ENCODE measurements at regions not wholly inside any gene's neighbourhood (a gene's known extent, or its start where the extent isn't known, plus 50 kb on each side); places are given as distances from the start of the nearest gene placed in this dataset.

- Histone ChIP-seq H3K27ac (ENCODE audit: low read depth, low read length) (no peak overlapping the region), H4K91ac (ENCODE audit: low read depth, low read length) (no peak overlapping the region), H4K8ac (ENCODE audit: low read depth, low read length) (no peak overlapping the region), H3K79me2 (ENCODE audit: control insufficient read depth, insufficient read depth, low read length, poor library complexity) (no peaks in the 10 kb centered on the region), H2AFZ (ENCODE audit: insufficient read depth, low read length, poor library complexity) (no peak overlapping the region), H3K27me3 (ENCODE audit: insufficient read depth, low read length) (no peaks in the 10 kb centered on the region), H3K9ac (ENCODE audit: low read length) (no peak overlapping the region), H3K9me3 (ENCODE audit: insufficient read depth, low read depth, low read length) (peaks cover 4% of the 10 kb centered on the region), H4K12ac (ENCODE audit: low read depth, low read length) (no peak overlapping the region), H2BK5ac (ENCODE audit: low read depth, low read length, poor library complexity) (no peak overlapping the region), H3K4ac (ENCODE audit: low read depth, low read length) (no peak overlapping the region), H3K36me3 (ENCODE audit: control insufficient read depth in 1 of 2, insufficient read depth in 2 of 2, low read length in 2 of 2) (no peaks in the 10 kb centered on the region), H3K4me2 (ENCODE audit: low read length) (no peak overlapping the region), H3K23ac (ENCODE audit: low read length) (no peak overlapping the region), H3K79me1 (ENCODE audit: low read length) (no peaks in the 10 kb centered on the region), H3K4me1 (ENCODE audit: control insufficient read depth in 1 of 2, insufficient read depth in 2 of 2, low read length in 2 of 2) (no peaks in the 10 kb centered on the region), H2BK120ac (ENCODE audit: insufficient read depth, low read length, poor library complexity) (no peak overlapping the region), H3K4me3 (ENCODE audit: low read depth, low read length) (no peak overlapping the region), H2AK5ac (ENCODE audit: low read length) (no peak overlapping the region), H3K14ac (ENCODE audit: low read length) (no peak overlapping the region), H3K18ac (ENCODE audit: low read length) (no peak overlapping the region), H2BK12ac (ENCODE audit: low read length) (no peak overlapping the region)
- no peak for DNase-seq
- WGBS (ENCODE audit: extremely low coverage, insufficient coverage, insufficient read length) = no CpG with 5 or more reads among the region's 10 CpGs
These were observed 305.4 kb downstream of the PCNX1 start for GRCh38 chr14:71212683-71213107.

- Histone ChIP-seq H3K27ac (ENCODE audit: low read depth, low read length) (no peak overlapping the region), H3K79me2 (ENCODE audit: control insufficient read depth, insufficient read depth, low read length, poor library complexity) (no peaks in the 10 kb centered on the region), H3K79me1 (ENCODE audit: low read length) (no peaks in the 10 kb centered on the region), H4K8ac (ENCODE audit: low read depth, low read length) (no peak overlapping the region), H3K4ac (ENCODE audit: low read depth, low read length) (no peak overlapping the region), H3K4me2 (ENCODE audit: low read length) (no peak overlapping the region), H4K12ac (ENCODE audit: low read depth, low read length) (no peak overlapping the region), H3K14ac (ENCODE audit: low read length) (no peak overlapping the region), H3K9ac (ENCODE audit: low read length) (no peak overlapping the region), H2AFZ (ENCODE audit: insufficient read depth, low read length, poor library complexity) (no peak overlapping the region), H3K4me1 (ENCODE audit: control insufficient read depth in 1 of 2, insufficient read depth in 2 of 2, low read length in 2 of 2) (no peaks in the 10 kb centered on the region), H3K36me3 (ENCODE audit: control insufficient read depth in 1 of 2, insufficient read depth in 2 of 2, low read length in 2 of 2) (no peaks in the 10 kb centered on the region), H3K18ac (ENCODE audit: low read length) (no peak overlapping the region), H2AK5ac (ENCODE audit: low read length) (no peak overlapping the region), H3K23ac (ENCODE audit: low read length) (no peak overlapping the region), H2BK12ac (ENCODE audit: low read length) (no peak overlapping the region), H3K4me3 (ENCODE audit: low read depth, low read length) (no peak overlapping the region), H2BK120ac (ENCODE audit: insufficient read depth, low read length, poor library complexity) (no peak overlapping the region), H4K91ac (ENCODE audit: low read depth, low read length) (no peak overlapping the region), H3K27me3 (ENCODE audit: insufficient read depth, low read length) (no peaks in the 10 kb centered on the region), H2BK5ac (ENCODE audit: low read depth, low read length, poor library complexity) (no peak overlapping the region), H3K9me3 (ENCODE audit: insufficient read depth, low read depth, low read length) (peaks cover 4% of the 10 kb centered on the region)
- no peak for DNase-seq
- no CpG with 5 or more reads among the region's 2 CpGs for WGBS (ENCODE audit: extremely low coverage, insufficient coverage, insufficient read length)
These were observed 307.0 kb downstream of the PCNX1 start for GRCh38 chr14:71214241-71214640.

GRCh38 chr14:71220462-71220861 lies 313.2 kb downstream of the PCNX1 start:
- Histone ChIP-seq H3K4me1 (ENCODE audit: control insufficient read depth in 1 of 2, insufficient read depth in 2 of 2, low read length in 2 of 2) (peaks cover 3 to 11% of the 10 kb centered on the region in 2 experiments), H2BK5ac (ENCODE audit: low read depth, low read length, poor library complexity) (no peak overlapping the region), H3K4ac (ENCODE audit: low read depth, low read length) (no peak overlapping the region), H3K9me3 (ENCODE audit: insufficient read depth, low read depth, low read length) (peaks cover 2% of the 10 kb centered on the region), H4K8ac (ENCODE audit: low read depth, low read length) (no peak overlapping the region), H3K4me2 (ENCODE audit: low read length) (no peak overlapping the region), H3K4me3 (ENCODE audit: low read depth, low read length) (no peak overlapping the region), H2AK5ac (ENCODE audit: low read length) (no peak overlapping the region), H3K9ac (ENCODE audit: low read length) (no peak overlapping the region), H4K12ac (ENCODE audit: low read depth, low read length) (no peak overlapping the region), H3K79me2 (ENCODE audit: control insufficient read depth, insufficient read depth, low read length, poor library complexity) (no peaks in the 10 kb centered on the region), H3K27me3 (ENCODE audit: insufficient read depth, low read length) (no peaks in the 10 kb centered on the region), H3K79me1 (ENCODE audit: low read length) (peaks cover 2% of the 10 kb centered on the region), H2AFZ (ENCODE audit: insufficient read depth, low read length, poor library complexity) (no peak overlapping the region), H3K27ac (ENCODE audit: low read depth, low read length) (no peak overlapping the region), H2BK12ac (ENCODE audit: low read length) (no peak overlapping the region), H3K36me3 (ENCODE audit: control insufficient read depth in 1 of 2, insufficient read depth in 2 of 2, low read length in 2 of 2) (no peaks in the 10 kb centered on the region), H3K18ac (ENCODE audit: low read length) (no peak overlapping the region), H3K14ac (ENCODE audit: low read length) (no peak overlapping the region), H4K91ac (ENCODE audit: low read depth, low read length) (no peak overlapping the region), H2BK120ac (ENCODE audit: insufficient read depth, low read length, poor library complexity) (no peak overlapping the region), H3K23ac (ENCODE audit: low read length) (no peak overlapping the region)
- no peak for DNase-seq
- WGBS (ENCODE audit: extremely low coverage, insufficient coverage, insufficient read length) = no CpG with 5 or more reads among the region's 4 CpGs

GRCh38 chr14:71221119-71221518 lies 313.9 kb downstream of the PCNX1 start:
- Histone ChIP-seq H2BK12ac (ENCODE audit: low read length) (no peak overlapping the region), H3K23ac (ENCODE audit: low read length) (no peak overlapping the region), H3K4me1 (ENCODE audit: control insufficient read depth in 1 of 2, insufficient read depth in 2 of 2, low read length in 2 of 2) (peaks cover 3 to 11% of the 10 kb centered on the region in 2 experiments), H2BK120ac (ENCODE audit: insufficient read depth, low read length, poor library complexity) (no peak overlapping the region), H3K4me3 (ENCODE audit: low read depth, low read length) (no peak overlapping the region), H2AFZ (ENCODE audit: insufficient read depth, low read length, poor library complexity) (no peak overlapping the region), H2AK5ac (ENCODE audit: low read length) (no peak overlapping the region), H3K9ac (ENCODE audit: low read length) (no peak overlapping the region), H4K8ac (ENCODE audit: low read depth, low read length) (no peak overlapping the region), H3K4ac (ENCODE audit: low read depth, low read length) (no peak overlapping the region), H2BK5ac (ENCODE audit: low read depth, low read length, poor library complexity) (no peak overlapping the region), H4K12ac (ENCODE audit: low read depth, low read length) (no peak overlapping the region), H3K27ac (ENCODE audit: low read depth, low read length) (no peak overlapping the region), H4K91ac (ENCODE audit: low read depth, low read length) (no peak overlapping the region), H3K36me3 (ENCODE audit: control insufficient read depth in 1 of 2, insufficient read depth in 2 of 2, low read length in 2 of 2) (no peaks in the 10 kb centered on the region), H3K27me3 (ENCODE audit: insufficient read depth, low read length) (no peaks in the 10 kb centered on the region), H3K79me2 (ENCODE audit: control insufficient read depth, insufficient read depth, low read length, poor library complexity) (no peaks in the 10 kb centered on the region), H3K9me3 (ENCODE audit: insufficient read depth, low read depth, low read length) (peaks cover 2% of the 10 kb centered on the region), H3K79me1 (ENCODE audit: low read length) (peaks cover 2% of the 10 kb centered on the region), H3K14ac (ENCODE audit: low read length) (no peak overlapping the region), H3K4me2 (ENCODE audit: low read length) (no peak overlapping the region), H3K18ac (ENCODE audit: low read length) (no peak overlapping the region)
- no CpG with 5 or more reads among the region's 2 CpGs for WGBS (ENCODE audit: extremely low coverage, insufficient coverage, insufficient read length)
- no peak for DNase-seq
